Right lobe of liver (tissue), 6 donors: ENCODE measurements at regions not wholly inside any gene's neighbourhood (a gene's known extent, or its start where the extent isn't known, plus 50 kb on each side); places are given as distances from the start of the nearest gene placed in this dataset.

ENCODE experiments used
- ATAC-seq, 4 donors: fragments of 200-7000 bp; cut with Tn5 transposase; one replicate each; pipeline ENCODE4 v1.9.1; 2020; ENCODE audit warnings: mild to moderate bottlenecking in 4 of 4, moderate library complexity in 4 of 4
- DNase-seq, 3 donors: peaks; one replicate each; pipeline ENCODE4 v3.0.0-alpha.2; 2020
- H3K27ac ChIP-seq, 3 donors: fragments of 200-600 bp; one replicate each; pipeline ENCODE4 v1.8.0; 2022
- H3K27me3 ChIP-seq, 2 donors: fragments of 200-600 bp; one replicate each; pipeline ENCODE4 v1.8.0; 2022
- H3K36me3 ChIP-seq, 4 donors: fragments of 200-600 bp; sonication (generic) in 1 of 4; one replicate each; pipeline versions ENCODE4 v1.5.1 to v1.8.0; 2017 to 2022; ENCODE audit warnings: control low read depth in 1 of 4
- H3K4me1 ChIP-seq, 4 donors: fragments of 200-600 bp; sonication (generic) in 1 of 4; one replicate each; pipeline versions ENCODE4 v1.5.1 to v1.8.0; 2017 to 2022; ENCODE audit warnings: control low read depth in 1 of 4
- H3K4me3 ChIP-seq, 3 donors: fragments of 200-600 bp; one replicate each; pipeline ENCODE4 v1.8.0; 2022
- H3K9me3 ChIP-seq, 4 donors: fragments of 200-600 bp; sonication (generic) in 1 of 4; one replicate each; pipeline versions ENCODE4 v1.5.1 to v1.8.0; 2017 to 2022; ENCODE audit warnings: control low read depth in 1 of 4
- POLR2A ChIP-seq: fragments of 450-650 bp; IDR thresholded peaks from one replicate; pipeline ENCODE4 v1.6.1; 2017; ENCODE audit warnings: antibody characterized with exemption, mild to moderate bottlenecking
- WGBS: methylation state at CpG from one replicate; pipeline ENCODE4 v1.1.6; 2018; ENCODE audit warnings: low coverage, low lambda C conversion rate; ENCODE audit not compliant: insufficient coverage; ENCODE audit errors: missing lambda C conversion rate; 5-methylcytosine and 5-hydroxymethylcytosine counted together
- intact Hi-C, 2 donors: fragments of 100-400 bp; cut with DNase I; formaldehyde crosslinking; loops; one replicate each; pipeline versions ENCODE4 v1.11.2 to v1.14.1; 2022
- TF ChIP-seq, protein P1 (sequence below), 4 donors: fragments of 200-600 bp in 3 of 4; fragments of 450-650 bp in 1 of 4; IDR thresholded peaks; one replicate each; pipeline versions ENCODE4 v1.5.1 to v1.8.0; 2016 to 2022; ENCODE audit warnings: antibody characterized with exemption in 4 of 4, mild to moderate bottlenecking in 2 of 4
- donor health status: DM: no; HTN: yes; CAD: no.
- donor health status: DM: no; HTN: no; CAD: no.
- donor health status: DM: no; HTN: no; CAD: no.
- donor health status: DM: no; HTN: yes; CAD: no.
- donor health status: DM: no; HTN: yes; CAD: no.

DNA sequence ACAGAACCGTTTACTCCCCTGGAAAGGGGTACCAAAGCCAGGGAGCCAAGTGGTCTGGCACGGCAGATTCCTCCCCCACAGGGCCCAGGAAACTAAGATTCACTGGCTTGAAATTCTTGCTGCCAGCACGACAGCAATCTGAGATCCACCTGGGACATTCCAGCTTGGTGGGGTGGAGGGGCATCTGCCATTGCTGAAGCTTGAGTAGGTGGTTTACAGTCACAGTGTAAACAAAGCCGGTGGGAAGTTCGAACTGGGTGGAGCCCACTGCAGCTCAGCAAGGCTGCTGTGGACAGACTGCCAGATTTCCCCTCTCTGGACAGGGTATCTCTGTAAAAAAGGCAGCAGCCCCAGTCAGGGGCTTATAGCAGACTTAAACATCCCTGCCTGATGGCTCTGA lies 901.7 kb upstream of the LRRTM1 start:
- no peaks in the 10 kb centered on the region for H3K9me3 ChIP-seq
- intact Hi-C loops: no loop called here
- no peaks in the 10 kb centered on the region for H3K36me3 ChIP-seq
- no peaks in the 10 kb centered on the region for H3K27me3 ChIP-seq
- no peak overlapping the region for H3K4me3 ChIP-seq
- WGBS: 27% methylated on average over 2 of the region's 5 CpGs
- H3K27ac ChIP-seq: no peak overlapping the region
- H3K4me1 ChIP-seq: no peaks in the 10 kb centered on the region
- no peak for TF ChIP-seq POLR2A
- DNase-seq (no peak), ATAC-seq (no peak)

GRCh38 chr2:81196933-81197628 lies 892.5 kb upstream of the LRRTM1 start:
- peak in 2 of 3 donors; percentile 17 to 35 for DNase-seq
- TF ChIP-seq, protein P1, sequence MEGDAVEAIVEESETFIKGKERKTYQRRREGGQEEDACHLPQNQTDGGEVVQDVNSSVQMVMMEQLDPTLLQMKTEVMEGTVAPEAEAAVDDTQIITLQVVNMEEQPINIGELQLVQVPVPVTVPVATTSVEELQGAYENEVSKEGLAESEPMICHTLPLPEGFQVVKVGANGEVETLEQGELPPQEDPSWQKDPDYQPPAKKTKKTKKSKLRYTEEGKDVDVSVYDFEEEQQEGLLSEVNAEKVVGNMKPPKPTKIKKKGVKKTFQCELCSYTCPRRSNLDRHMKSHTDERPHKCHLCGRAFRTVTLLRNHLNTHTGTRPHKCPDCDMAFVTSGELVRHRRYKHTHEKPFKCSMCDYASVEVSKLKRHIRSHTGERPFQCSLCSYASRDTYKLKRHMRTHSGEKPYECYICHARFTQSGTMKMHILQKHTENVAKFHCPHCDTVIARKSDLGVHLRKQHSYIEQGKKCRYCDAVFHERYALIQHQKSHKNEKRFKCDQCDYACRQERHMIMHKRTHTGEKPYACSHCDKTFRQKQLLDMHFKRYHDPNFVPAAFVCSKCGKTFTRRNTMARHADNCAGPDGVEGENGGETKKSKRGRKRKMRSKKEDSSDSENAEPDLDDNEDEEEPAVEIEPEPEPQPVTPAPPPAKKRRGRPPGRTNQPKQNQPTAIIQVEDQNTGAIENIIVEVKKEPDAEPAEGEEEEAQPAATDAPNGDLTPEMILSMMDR (IDR thresholded peaks at IDR 0.05): no peak
- TF ChIP-seq POLR2A: no peak
- WGBS: 58% methylated on average over 7 of the region's 30 CpGs
- H3K4me3 ChIP-seq: no peak overlapping the region
- H3K27me3 ChIP-seq: no peaks in the 10 kb centered on the region
- intact Hi-C loops: no loop called here
- no peak for ATAC-seq
- no peak overlapping the region for H3K27ac ChIP-seq
- no peaks in the 10 kb centered on the region for H3K36me3 ChIP-seq
- H3K4me1 ChIP-seq: no peaks in the 10 kb centered on the region
- no peaks in the 10 kb centered on the region for H3K9me3 ChIP-seq

- no peak overlapping the region for H3K27ac ChIP-seq
- H3K36me3 ChIP-seq: no peaks in the 10 kb centered on the region
- no peaks in the 10 kb centered on the region for H3K4me1 ChIP-seq
- TF ChIP-seq POLR2A: no peak
- TF ChIP-seq, protein P1 (IDR thresholded peaks at IDR 0.05): no peak
- H3K27me3 ChIP-seq: no peaks in the 10 kb centered on the region
- ATAC-seq (no peak), DNase-seq (peak in 1 of 3 donors; percentile 46)
- 73% methylated on average over 8 of the region's 25 CpGs for WGBS
- intact Hi-C loops: no loop called here
- H3K9me3 ChIP-seq: no peaks in the 10 kb centered on the region
- no peak overlapping the region for H3K4me3 ChIP-seq
Observed at GRCh38 chr2:81196383-81196851, 891.9 kb upstream of the LRRTM1 start.

DNA sequence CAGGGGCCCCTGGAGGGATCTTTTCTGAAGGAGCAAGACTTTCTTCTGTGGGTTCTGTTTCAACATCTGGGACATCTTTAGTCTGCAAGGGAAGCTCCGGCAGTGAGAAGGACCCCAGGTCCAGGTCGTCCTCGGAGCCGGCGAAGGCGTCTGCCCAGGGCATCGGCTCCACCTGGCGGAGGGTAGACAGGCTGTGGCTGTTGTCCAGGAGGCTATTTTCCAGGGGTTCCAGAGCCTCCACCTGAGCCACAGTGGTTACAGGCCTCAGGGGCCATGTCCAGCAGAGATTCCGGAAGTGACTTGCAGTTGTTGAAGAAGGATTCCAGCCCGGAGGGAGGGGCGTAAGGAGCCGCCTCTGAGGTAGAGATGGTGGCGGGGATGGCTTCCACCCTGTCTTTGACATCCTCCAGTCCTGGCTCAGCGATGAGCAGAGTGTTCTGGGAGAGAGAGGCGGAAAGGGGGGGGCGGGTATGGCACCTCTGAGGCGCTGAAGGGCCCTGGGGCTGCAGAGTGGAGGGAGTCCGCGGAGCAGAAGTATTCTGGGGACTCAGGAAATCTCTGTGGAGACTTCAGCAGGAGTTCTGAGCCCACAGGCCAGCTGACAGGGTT lies 891.3 kb upstream of the LRRTM1 start:
- Histone ChIP-seq H3K36me3 (no peaks in the 10 kb centered on the region), H3K27me3 (no peaks in the 10 kb centered on the region), H3K4me1 (no peaks in the 10 kb centered on the region), H3K27ac (no peak overlapping the region), H3K4me3 (no peak overlapping the region), H3K9me3 (no peaks in the 10 kb centered on the region)
- no peak for ATAC-seq
- 80% methylated on average over 7 of the region's 19 CpGs for WGBS
- no peak for DNase-seq
- intact Hi-C loops: no loop called here
- TF ChIP-seq, protein P1 (IDR thresholded peaks at IDR 0.05): no peak
- TF ChIP-seq POLR2A: no peak

DNA sequence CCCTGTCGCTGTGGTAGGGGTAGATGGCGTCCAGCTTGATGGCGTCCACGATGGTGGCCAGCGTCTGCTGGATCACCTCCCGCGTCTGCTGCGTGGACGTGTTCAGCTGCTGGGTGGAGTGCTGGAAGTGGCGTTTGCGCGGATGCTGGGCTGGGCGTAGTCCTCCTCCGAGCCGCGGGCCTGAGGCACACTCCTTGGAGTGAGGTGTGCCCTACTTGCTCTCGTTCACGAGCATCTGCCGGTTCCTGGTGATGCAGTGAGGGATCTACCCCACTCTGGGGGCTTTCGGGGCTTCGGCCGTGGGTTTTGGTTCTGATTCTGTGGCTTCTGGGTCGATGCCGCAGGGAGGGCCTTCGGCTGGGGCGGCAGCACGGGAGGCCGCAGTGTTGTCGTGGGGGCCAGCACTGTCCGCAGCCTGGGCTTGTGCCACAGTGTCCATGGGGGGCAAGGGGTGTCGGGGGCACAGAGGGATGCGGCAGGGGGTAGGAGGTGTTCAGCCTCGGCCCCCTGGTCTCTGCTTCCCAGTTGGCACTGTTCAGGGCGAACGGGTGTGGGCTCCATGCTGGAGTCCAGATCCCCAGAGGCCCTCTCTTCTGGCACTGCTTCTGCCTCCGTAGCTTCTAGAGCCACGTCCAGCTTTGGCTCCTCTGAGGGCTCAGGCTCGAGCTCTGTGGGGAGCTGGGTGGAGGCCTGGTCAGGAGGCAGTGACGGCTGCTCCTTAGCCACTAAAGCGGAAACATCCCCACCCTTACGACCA lies 890.6 kb upstream of the LRRTM1 start:
- no peaks in the 10 kb centered on the region for H3K4me1 ChIP-seq
- DNase-seq: peak in 1 of 3 donors; percentile 50
- TF ChIP-seq, protein P1 (IDR thresholded peaks at IDR 0.05): no peak
- TF ChIP-seq POLR2A: no peak
- no peaks in the 10 kb centered on the region for H3K36me3 ChIP-seq
- H3K27me3 ChIP-seq: no peaks in the 10 kb centered on the region
- no peaks in the 10 kb centered on the region for H3K9me3 ChIP-seq
- ATAC-seq: peak in 1 of 4 donors; percentile 24
- H3K4me3 ChIP-seq: no peak overlapping the region
- WGBS: 83% methylated on average over 1 of the region's 41 CpGs
- H3K27ac ChIP-seq: no peak overlapping the region
- intact Hi-C loops: no loop called here
